DMS114 treated with DMSO at 0.1 percent for 48 hours (cell line): ENCODE measurements at regions not wholly inside any gene's neighbourhood (a gene's known extent, or its start where the extent isn't known, plus 50 kb on each side); places are given as distances from the start of the nearest gene placed in this dataset.
"Not testable (repeated sequence)": the region's sequence is repeated elsewhere in the genome, so short reads cannot be mapped to it uniquely, and the experiment has no call there.

Experiments used
- DNase-seq: peaks from one replicate; lab custom pipeline; 2025; ENCODE audit not compliant: unreplicated experiment; lab: John Stamatoyannopoulos, UW

- no peak for DNase-seq
Observed at GRCh38 chr19:31444931-31445330, 95.7 kb upstream of the TSHZ3 start.

- DNase-seq, result no peak
Observed at GRCh38 chr19:31445406-31445805, 96.2 kb upstream of the TSHZ3 start.

DNA sequence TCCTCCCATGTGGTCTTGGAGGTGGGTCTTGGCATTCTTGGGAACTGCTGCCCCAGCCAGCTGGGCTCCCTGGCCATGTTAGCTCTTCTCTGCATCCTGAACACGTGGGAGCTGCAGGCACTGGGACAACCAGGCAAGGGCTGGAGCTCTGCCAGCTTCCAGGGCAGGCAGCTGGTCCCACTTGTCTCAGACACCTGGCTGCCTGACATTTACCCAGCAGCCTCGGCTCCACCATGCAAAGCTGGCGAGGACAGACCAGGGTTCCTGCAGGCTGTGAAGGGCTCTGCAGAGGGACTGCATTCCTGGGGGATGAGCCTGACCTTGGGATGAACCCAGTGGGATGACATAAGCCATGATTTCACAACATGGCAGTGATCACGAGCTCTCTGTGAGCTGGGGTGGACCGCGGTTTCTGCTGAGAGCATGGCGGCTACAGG is 99.0 kb upstream of the TSHZ3 start:
- DNase-seq, result no peak

- no peak for DNase-seq
Observed at GRCh38 chr19:31449379-31449778, 100.1 kb upstream of the TSHZ3 start.

- DNase-seq, result no peak
Observed at GRCh38 chr19:31450696-31451095, 101.5 kb upstream of the TSHZ3 start.

GRCh38 chr19:31451686-31452330 is 102.6 kb upstream of the TSHZ3 start:
- no peak for DNase-seq

DNA sequence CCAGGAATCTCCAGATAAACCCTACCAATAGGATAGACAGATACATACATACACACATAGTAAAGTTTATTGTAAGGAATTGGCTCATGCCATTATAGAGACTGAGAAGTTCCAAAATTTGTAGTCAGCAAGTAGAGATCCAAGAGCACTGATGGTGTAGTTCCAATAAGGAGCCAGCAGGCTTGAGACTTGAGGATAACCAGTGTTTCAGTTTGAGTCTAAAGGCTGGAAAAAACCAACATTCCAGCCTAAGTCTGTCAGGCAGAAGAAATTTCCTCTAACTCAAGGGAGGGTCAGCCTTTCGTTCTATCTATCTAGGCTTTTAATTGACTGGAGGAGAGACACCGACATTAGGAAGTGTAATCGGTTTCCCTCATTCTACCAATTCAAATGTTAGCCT is 110.2 kb upstream of the TSHZ3 start:
- no peak for DNase-seq

DNA sequence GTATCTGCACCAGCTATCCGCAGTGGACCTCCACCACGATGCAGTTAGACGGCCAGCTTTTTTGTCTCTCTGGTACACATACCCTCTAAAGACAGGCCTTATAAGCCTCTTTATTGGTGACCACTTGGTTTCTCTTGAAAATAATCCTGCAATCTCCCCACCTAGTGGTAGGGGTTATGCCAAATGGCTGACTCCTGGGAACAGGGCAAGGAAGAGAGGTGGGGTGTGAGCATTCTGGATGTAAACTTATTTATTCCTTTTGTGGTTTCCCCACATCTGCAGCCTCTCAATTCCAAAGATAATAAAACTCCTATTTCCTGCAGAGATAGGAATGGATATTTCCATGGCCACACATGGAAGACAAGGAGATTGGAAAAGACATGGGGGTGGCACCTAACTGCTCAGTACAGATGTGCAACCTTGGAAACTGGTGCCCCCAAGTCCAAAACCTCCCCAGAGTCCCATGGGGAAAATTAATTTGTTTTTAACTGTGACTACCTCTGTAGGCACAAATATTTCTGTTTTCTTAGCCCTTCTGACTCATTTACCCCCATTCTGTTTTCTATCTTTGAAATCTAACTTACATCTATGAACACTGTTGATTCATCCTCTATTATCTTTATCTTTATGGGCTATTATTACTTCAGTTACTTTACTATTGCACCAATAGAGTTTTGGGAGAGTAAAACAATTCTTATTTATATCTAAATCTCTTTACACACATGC is 112.7 kb upstream of the TSHZ3 start:
- no peak for DNase-seq

GRCh38 chr19:31470229-31470939 is 121.1 kb upstream of the TSHZ3 start:
- no peak for DNase-seq

DNA sequence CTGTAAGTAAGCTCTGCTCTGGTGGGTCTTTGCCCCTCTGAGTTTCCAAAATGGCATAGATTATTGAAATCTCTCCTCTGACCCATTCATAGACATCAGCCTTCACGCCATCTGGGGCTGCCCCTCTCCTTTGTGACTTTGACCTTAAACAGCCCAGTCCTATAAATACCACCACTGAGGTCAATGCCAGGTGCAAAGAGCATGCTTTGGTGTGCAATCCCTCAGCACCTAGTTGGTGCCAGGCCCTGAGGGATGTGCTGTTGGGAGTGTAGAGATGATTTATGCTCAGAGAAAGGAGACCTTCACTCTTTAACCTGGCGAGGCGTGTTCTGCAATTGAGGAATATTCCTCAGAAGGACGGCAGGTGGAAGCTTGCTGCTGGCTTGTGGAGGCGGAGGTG is 121.7 kb upstream of the TSHZ3 start:
- DNase-seq, result no peak

- DNase-seq, result no peak
Observed at GRCh38 chr19:31478241-31478640, 129.0 kb upstream of the TSHZ3 start.

DNA sequence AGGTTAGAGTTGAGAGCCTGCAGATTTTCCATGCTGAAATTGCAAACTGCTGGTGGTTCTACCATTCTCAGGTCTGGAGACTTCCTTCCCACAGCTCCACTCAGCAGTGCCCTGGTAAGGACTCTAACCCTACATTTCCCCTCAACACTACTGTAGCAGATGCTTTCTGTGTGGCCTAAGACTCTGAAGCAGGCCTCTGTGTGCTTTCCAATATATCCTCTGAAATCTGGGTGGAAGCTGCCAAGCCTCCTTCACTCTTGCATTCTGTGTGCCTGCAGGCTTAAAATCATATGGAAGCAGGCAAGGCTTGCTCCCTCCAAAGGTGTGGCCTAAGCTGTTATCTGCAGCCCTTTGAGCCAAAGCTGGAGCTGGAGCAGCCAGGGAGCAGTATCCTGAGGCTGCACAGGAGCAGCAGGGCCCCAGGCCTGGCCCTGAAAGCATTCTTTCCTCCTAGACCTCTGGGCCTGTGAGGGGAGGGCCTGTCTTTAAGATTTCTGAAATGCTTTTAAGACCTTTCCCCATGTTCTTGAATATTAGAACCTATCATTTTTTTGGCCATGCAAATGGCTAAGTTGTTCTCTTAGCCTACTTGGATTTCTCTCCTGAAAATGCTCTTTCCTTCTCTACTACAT is 134.1 kb upstream of the TSHZ3 start:
- DNase-seq, result no peak

- DNase-seq, result not testable (repeated sequence)
Observed at GRCh38 chr19:31484858-31485410, 135.7 kb upstream of the TSHZ3 start.

DNA sequence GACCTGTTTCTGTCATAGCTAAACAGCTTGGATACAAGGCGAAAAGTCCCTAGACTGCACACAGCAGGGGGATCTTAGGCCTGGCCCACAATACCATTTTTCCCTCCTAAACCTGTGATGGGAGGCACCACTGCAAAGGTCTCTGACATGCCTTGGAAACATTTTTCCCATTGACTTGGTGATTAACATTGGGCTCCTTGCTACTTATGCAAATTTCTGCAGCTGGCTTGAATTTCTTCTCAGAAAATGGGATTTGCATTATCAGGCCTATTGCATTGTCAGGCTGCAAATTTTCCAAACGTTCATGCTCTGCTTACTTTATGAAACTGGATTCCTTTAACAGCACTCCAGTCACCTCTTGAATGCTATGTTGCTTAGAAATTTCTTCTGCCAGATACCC is 136.2 kb upstream of the TSHZ3 start:
- no peak for DNase-seq

DNA sequence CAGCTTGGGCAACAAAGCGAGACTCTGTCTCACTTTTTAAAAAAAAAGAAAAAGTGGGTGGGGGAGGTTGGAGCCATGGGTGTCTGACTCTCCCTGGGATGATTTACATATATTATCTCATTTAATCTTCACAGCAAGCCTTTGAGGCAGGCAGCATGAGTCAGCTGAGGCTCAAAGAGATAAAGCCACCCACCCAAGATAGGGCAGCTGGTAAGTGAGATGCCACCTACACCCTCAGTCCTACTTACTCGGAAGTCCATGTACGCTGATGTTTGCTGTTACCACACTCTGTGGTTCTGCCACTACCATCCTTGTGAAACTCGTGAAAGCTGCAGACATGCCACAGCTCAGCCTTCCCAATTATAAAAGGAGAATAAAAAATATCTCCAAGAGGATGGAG is 142.0 kb upstream of the TSHZ3 start:
- no peak for DNase-seq

DNA sequence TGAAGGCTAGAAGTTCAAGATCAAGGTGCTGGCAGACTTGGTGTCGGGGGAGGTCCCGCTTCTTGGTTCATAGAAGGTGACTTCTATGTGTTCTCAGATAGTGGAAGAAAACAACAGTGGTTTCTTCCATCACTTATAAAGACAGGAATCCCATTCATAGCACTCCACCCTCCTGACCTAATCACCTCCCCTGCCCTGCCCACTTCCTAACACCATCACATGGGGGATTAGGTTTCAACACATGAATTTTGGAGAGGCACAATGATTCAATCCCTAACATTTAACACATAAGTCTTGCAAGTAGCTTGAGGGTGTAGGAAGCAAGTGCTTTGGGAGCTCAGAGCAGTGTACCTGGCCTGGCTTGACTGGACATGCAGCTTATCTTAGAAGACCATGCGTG is 142.8 kb upstream of the TSHZ3 start:
- no peak for DNase-seq

DNA sequence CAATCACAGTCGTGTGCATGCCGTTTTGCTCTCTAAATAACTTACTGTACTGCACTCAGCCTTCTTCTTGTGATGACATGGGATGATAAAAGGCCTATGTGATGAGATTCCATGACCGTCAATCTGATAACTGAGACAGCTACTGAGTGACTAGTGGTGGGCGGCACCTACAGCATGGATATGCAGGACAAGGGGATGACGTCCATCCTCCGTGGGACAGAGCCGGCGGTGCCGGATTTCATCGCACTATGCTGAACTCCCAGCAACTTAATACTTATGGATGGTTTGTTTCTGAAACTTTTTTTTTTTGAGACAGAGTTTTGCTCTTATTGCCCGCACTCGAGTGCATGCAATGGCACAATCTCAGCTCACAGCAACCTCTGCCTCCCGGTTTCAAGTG is 146.8 kb upstream of the TSHZ3 start:
- DNase-seq, result no peak

GRCh38 chr19:31497709-31498108 is 148.5 kb upstream of the TSHZ3 start:
- no peak for DNase-seq

DNA sequence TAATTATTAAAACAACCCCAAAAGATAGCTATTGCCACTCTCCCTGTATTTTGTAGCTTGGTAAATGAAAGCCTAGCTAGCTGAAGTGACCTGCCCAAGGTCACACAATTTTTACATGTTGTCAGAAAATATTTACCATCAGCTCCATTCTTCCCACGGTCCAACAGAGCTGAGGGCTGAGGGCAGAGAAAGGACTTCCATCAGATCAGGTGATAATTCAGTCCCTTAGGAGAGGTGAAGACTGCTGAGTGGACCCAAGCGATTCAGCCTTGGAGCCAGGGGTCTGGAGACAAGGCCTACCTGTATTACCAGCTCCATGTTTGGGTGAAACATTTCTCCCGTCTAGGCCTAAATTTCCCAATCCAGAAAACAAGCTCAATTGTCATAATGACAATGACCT is 149.5 kb upstream of the TSHZ3 start:
- no peak for DNase-seq

DNA sequence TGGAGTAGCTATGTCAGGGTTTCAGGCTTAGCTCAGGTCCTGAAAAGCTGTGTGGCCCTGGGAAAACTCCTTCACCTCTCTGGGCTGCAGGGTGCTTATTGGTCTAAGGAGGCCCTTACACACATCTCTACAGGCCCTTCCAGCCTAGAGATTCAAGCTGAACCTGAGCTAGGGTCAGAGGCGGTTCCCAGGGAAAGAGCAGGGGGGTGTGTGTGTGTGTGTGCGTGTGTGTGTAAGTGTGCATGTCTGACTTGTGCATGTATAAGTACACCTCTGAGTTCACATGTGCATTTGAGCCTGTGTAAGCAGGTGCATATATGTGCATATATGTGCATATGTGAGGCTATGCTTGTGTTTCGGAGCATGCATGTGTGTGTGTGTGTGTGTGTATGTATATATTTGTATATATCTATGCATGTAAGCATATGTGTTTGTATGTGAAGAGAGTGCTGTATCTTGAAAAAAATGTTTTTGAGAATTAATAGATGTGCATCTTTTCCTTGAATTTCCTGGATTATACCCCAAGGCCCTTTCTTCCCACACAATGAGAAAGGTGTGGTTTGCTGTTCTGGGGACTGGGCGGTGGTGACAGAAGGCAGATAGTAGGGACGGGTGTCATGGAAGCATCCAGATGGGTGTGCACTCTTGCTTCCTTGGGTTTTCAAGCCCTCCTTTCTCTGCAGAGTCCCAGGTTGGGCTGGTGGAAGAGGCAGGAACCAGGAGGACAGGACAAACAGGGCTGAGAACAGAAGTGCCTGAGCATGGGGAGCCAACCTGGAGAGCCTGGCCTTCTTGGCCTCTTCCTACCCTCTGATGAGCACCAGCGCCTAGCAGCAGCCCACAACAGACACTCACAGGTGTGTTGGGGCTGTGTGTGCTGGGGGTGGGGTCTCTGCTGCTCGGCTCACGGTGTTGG is 150.3 kb upstream of the TSHZ3 start:
- DNase-seq, result no peak
